Esophagus squamous epithelium (tissue), 5 donors: ENCODE measurements at regions not wholly inside any gene's neighbourhood (a gene's known extent, or its start where the extent isn't known, plus 50 kb on each side); places are given as distances from the start of the nearest gene placed in this dataset.

ENCODE experiments used
- DNase-seq: peaks from one replicate; lab custom pipeline; 2025; lab: John Stamatoyannopoulos, UW
- H3K27ac ChIP-seq, 4 donors: fragments of 200-600 bp; sonication (generic); one replicate each; pipeline ENCODE4 v1.5.1; 2016 to 2019; ENCODE audit warnings: mild to moderate bottlenecking in 1 of 4
- H3K27me3 ChIP-seq, 4 donors: fragments of 200-600 bp; sonication (generic); 1 replicate in 3 of 4; 2 replicates in 1 of 4; pipeline versions ENCODE4 v1.5.1 to v1.6.0; 2017 to 2021; ENCODE audit warnings: antibody characterized with exemption in 1 of 4
- H3K36me3 ChIP-seq, 3 donors: fragments of 200-600 bp; sonication (generic); one replicate each; pipeline ENCODE4 v1.5.1; 2016 to 2019
- H3K4me1 ChIP-seq, 3 donors: fragments of 200-600 bp; sonication (generic); one replicate each; pipeline ENCODE4 v1.5.1; 2017 to 2019
- H3K4me3 ChIP-seq, 4 donors: fragments of 200-600 bp; sonication (generic); 1 replicate in 3 of 4; 2 replicates in 1 of 4; pipeline ENCODE4 v1.5.1; 2016 to 2019; ENCODE audit warnings: mild to moderate bottlenecking in 2 of 4, moderate library complexity in 1 of 4
- H3K9me3 ChIP-seq, 3 donors: fragments of 200-600 bp; sonication (generic); one replicate each; pipeline ENCODE4 v1.5.1; 2016 to 2019
- POLR2A ChIP-seq, 4 donors: fragments of 450-650 bp; IDR thresholded peaks; one replicate each; pipeline ENCODE4 v1.6.1; 2017; ENCODE audit warnings: antibody characterized with exemption in 4 of 4, mild to moderate bottlenecking in 4 of 4, moderate library complexity in 3 of 4
- WGBS, 2 donors: methylation state at CpG; one replicate each; pipeline ENCODE4 v1.1.5; 2018; 5-methylcytosine and 5-hydroxymethylcytosine counted together
- intact Hi-C: fragments of 100-400 bp; cut with DNase I; formaldehyde crosslinking; loops from one replicate; pipeline ENCODE4 v1.15.0; 2022
- TF ChIP-seq, protein P1 (sequence below), 6 experiments: fragments of 450-650 bp in 4 of 6; fragments of 200-600 bp in 2 of 6; sonication (generic) in 2 of 6; IDR thresholded peaks; one replicate each; pipeline ENCODE4 v1.5.1; 2016 to 2019; ENCODE audit warnings: antibody characterized with exemption in 6 of 6, mild to moderate bottlenecking in 4 of 6, moderate library complexity in 4 of 6
- donor health status: DM: yes; HTN: yes; CAD: no.

- no peak for TF ChIP-seq POLR2A (IDR thresholded peaks at IDR 0.05)
- TF ChIP-seq, protein P1, sequence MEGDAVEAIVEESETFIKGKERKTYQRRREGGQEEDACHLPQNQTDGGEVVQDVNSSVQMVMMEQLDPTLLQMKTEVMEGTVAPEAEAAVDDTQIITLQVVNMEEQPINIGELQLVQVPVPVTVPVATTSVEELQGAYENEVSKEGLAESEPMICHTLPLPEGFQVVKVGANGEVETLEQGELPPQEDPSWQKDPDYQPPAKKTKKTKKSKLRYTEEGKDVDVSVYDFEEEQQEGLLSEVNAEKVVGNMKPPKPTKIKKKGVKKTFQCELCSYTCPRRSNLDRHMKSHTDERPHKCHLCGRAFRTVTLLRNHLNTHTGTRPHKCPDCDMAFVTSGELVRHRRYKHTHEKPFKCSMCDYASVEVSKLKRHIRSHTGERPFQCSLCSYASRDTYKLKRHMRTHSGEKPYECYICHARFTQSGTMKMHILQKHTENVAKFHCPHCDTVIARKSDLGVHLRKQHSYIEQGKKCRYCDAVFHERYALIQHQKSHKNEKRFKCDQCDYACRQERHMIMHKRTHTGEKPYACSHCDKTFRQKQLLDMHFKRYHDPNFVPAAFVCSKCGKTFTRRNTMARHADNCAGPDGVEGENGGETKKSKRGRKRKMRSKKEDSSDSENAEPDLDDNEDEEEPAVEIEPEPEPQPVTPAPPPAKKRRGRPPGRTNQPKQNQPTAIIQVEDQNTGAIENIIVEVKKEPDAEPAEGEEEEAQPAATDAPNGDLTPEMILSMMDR (IDR thresholded peaks at IDR 0.05): peak in 5 of 6 experiments; percentile 16 to 58 (median 32)
- WGBS, 2 donors: 2 to 4% methylated on average over 15 to 17 of the region's 22 CpGs
- H3K4me3 ChIP-seq: peak overlapping the region; percentile 14 to 64 (median 42)
- peaks cover 0 to 16% (median 0%) of the 10 kb centered on the region in 3 donors for H3K4me1 ChIP-seq
- intact Hi-C loops: no loop called here
- no peaks in the 10 kb centered on the region for H3K9me3 ChIP-seq
- H3K36me3 ChIP-seq: no peaks in the 10 kb centered on the region
- DNase-seq: no peak
- no peak overlapping the region for H3K27ac ChIP-seq
- H3K27me3 ChIP-seq: peaks cover 0 to 44% (median 0%) of the 10 kb centered on the region in 4 donors
Observed at GRCh38 chr17:72030067-72030899, 90.5 kb upstream of the SOX9 start.

GRCh38 chr17:72031219-72031884 lies 89.5 kb upstream of the SOX9 start:
- no peak for DNase-seq
- intact Hi-C loops: no loop called here
- no peak for TF ChIP-seq POLR2A (IDR thresholded peaks at IDR 0.05)
- TF ChIP-seq, protein P1 (IDR thresholded peaks at IDR 0.05): no peak

DNA sequence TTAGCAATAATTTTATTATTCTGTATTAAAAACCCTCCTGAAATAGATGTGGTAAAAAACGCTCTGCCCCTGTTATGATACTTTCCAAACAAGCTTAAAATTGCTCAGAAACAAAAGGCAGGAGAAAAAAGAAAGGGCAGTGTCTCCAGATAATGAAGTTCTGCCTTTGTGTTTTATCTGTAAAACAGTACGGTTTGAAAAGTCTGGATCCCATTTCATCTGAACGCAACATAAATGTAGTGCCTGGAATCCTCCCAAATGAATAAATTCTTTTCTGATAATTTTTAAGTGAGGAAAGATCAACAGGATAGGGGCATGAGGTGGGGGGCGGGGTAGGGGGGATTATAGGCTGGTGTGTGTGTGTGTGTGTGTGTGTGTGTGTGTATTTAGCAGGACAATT lies 87.5 kb upstream of the SOX9 start:
- WGBS, 2 donors: 65 to 66% methylated on average over 4 of the region's 4 CpGs
- TF ChIP-seq, protein P1 (IDR thresholded peaks at IDR 0.05): no peak
- no peak for TF ChIP-seq POLR2A (IDR thresholded peaks at IDR 0.05)
- no peaks in the 10 kb centered on the region for H3K36me3 ChIP-seq
- H3K9me3 ChIP-seq: no peaks in the 10 kb centered on the region
- no peak overlapping the region for H3K27ac ChIP-seq
- no peak overlapping the region for H3K4me3 ChIP-seq
- intact Hi-C loops: no loop called here
- DNase-seq: no peak
- peaks cover 0 to 16% (median 0%) of the 10 kb centered on the region in 3 donors for H3K4me1 ChIP-seq
- H3K27me3 ChIP-seq: peaks cover 0 to 23% (median 0%) of the 10 kb centered on the region in 4 donors

More at GRCh38 chr17:72031219-72031884, 89.5 kb upstream of the SOX9 start:
- no peaks in the 10 kb centered on the region for H3K36me3 ChIP-seq
- H3K9me3 ChIP-seq: no peaks in the 10 kb centered on the region
- no peak overlapping the region for H3K27ac ChIP-seq
- WGBS, 2 donors: 81 to 87% methylated on average over 8 of the region's 8 CpGs
- H3K4me1 ChIP-seq: peaks cover 0 to 16% (median 0%) of the 10 kb centered on the region in 3 donors
- peaks cover 0 to 33% (median 0%) of the 10 kb centered on the region in 4 donors for H3K27me3 ChIP-seq
- no peak overlapping the region for H3K4me3 ChIP-seq

DNA sequence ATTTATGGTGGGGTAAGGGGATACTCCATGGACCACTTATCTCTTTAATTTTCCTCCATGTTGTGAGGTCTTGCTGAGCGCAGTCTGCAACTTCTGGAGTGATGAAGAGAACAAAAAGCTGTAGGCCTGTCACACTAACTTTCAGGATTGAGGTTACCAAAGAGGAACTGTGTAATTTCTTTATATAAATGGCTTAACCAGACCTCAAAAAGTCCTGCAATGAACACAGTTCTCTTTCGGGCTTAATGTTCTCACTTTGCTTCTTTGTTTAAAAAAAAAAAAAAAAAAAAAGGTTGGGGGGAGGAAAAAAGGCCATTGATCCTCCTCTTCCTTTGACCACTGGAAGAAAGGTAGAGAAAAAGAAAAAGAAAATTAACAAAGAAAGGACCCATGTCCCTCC lies 86.8 kb upstream of the SOX9 start:
- no peak for DNase-seq
- intact Hi-C loops: no loop called here
- Histone ChIP-seq H3K9me3 (no peaks in the 10 kb centered on the region), H3K36me3 (no peaks in the 10 kb centered on the region), H3K4me3 (no peak overlapping the region), H3K27ac (no peak overlapping the region), H3K4me1 (peaks cover 0 to 16% (median 0%) of the 10 kb centered on the region in 3 donors), H3K27me3 (peaks cover 0 to 17% (median 0%) of the 10 kb centered on the region in 4 donors)
- WGBS, 2 donors: 72 to 92% methylated on average over 2 of the region's 2 CpGs
- no peak for TF ChIP-seq POLR2A (IDR thresholded peaks at IDR 0.05)
- TF ChIP-seq, protein P1 (IDR thresholded peaks at IDR 0.05): no peak

- intact Hi-C loops: no loop called here
- DNase-seq: no peak
- Histone ChIP-seq H3K4me3 (no peak overlapping the region), H3K36me3 (no peaks in the 10 kb centered on the region), H3K9me3 (no peaks in the 10 kb centered on the region), H3K27ac (no peak overlapping the region), H3K27me3 (no peaks in the 10 kb centered on the region), H3K4me1 (no peaks in the 10 kb centered on the region)
- no peak for TF ChIP-seq POLR2A (IDR thresholded peaks at IDR 0.05)
- TF ChIP-seq, protein P1 (IDR thresholded peaks at IDR 0.05): no peak
Observed at GRCh38 chr17:72038427-72038826, 82.4 kb upstream of the SOX9 start.
